ENCODE measurements at regions not wholly inside any gene's neighbourhood (a gene's known extent, or its start where the extent isn't known, plus 50 kb on each side); places are given as distances from the start of the nearest gene placed in this dataset.

DNA sequence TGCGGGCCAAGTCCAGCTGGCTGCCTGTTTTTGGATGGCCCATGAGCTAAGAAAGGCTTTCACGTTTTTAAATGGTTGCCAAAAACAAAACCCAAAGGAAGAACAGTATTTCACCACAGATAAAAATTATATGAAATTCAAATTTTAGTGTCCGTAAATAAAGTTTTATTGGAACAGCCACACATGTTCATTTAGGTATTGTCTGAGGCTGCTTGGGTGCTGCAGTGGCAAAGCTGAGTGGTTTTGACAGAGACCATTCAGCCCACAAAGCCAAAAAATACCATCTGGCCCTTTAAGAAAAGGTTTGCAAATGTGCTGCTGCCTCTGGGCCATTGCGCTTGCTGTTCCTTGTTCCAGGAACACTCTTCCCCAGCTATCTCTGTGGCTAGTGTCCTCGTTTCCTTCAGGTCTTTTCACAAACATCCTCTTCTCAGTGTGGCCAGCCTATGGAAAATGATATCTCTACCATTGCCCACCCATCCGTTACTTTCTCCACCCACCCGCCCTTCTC is 232.9 kb upstream of the CIBAR2 start:
- TF ChIP-seq, protein P1, sequence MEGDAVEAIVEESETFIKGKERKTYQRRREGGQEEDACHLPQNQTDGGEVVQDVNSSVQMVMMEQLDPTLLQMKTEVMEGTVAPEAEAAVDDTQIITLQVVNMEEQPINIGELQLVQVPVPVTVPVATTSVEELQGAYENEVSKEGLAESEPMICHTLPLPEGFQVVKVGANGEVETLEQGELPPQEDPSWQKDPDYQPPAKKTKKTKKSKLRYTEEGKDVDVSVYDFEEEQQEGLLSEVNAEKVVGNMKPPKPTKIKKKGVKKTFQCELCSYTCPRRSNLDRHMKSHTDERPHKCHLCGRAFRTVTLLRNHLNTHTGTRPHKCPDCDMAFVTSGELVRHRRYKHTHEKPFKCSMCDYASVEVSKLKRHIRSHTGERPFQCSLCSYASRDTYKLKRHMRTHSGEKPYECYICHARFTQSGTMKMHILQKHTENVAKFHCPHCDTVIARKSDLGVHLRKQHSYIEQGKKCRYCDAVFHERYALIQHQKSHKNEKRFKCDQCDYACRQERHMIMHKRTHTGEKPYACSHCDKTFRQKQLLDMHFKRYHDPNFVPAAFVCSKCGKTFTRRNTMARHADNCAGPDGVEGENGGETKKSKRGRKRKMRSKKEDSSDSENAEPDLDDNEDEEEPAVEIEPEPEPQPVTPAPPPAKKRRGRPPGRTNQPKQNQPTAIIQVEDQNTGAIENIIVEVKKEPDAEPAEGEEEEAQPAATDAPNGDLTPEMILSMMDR (IDR thresholded peaks at IDR 0.05), result no peak
- TF ChIP-seq POLR2A (IDR thresholded peaks at IDR 0.05), result no peak

All from uterus (tissue), 2 donors.